Sigmoid colon (tissue), 4 donors: ENCODE measurements at regions not wholly inside any gene's neighbourhood (a gene's known extent, or its start where the extent isn't known, plus 50 kb on each side); places are given as distances from the start of the nearest gene placed in this dataset.
"Not testable (repeated sequence)": the region's sequence is repeated elsewhere in the genome, so short reads cannot be mapped to it uniquely, and the experiment has no call there.

Experiments used
- POLR2AphosphoS5 ChIP-seq, 4 donors: sonication (generic); formaldehyde crosslinking; IDR thresholded peaks; one replicate each; pipeline ENCODE4 v1.6.1; 2017; ENCODE audit warnings: antibody characterized with exemption in 4 of 4
- TF ChIP-seq, protein P1 (sequence below), 4 experiments: fragments of 450-650 bp in 3 of 4; fragments of 200-600 bp in 1 of 4; IDR thresholded peaks; one replicate each; pipeline ENCODE4 v1.5.1; 2016 to 2019; ENCODE audit warnings: antibody characterized with exemption in 4 of 4, mild to moderate bottlenecking in 3 of 4, moderate library complexity in 2 of 4

DNA sequence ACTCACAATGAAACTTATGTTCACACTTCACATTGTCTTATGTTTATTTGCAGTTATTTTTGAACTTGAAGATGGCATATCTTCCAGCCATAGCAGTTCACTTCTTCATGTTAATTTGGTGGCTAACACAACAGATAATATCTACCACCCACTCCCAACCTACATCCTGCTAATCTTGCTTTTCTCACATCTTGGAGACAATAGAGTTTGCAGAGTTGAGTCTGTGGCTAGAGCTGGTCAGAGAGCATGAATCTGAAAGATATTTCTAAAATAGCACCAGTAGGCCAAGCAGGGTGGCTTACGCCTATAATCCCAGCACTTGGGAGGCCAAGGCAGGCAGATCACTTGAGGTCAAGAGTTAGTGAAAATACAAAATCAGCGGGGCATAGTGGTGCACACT, 85.6 kb upstream of the CLPB start:
- TF ChIP-seq, protein P1, sequence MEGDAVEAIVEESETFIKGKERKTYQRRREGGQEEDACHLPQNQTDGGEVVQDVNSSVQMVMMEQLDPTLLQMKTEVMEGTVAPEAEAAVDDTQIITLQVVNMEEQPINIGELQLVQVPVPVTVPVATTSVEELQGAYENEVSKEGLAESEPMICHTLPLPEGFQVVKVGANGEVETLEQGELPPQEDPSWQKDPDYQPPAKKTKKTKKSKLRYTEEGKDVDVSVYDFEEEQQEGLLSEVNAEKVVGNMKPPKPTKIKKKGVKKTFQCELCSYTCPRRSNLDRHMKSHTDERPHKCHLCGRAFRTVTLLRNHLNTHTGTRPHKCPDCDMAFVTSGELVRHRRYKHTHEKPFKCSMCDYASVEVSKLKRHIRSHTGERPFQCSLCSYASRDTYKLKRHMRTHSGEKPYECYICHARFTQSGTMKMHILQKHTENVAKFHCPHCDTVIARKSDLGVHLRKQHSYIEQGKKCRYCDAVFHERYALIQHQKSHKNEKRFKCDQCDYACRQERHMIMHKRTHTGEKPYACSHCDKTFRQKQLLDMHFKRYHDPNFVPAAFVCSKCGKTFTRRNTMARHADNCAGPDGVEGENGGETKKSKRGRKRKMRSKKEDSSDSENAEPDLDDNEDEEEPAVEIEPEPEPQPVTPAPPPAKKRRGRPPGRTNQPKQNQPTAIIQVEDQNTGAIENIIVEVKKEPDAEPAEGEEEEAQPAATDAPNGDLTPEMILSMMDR (IDR thresholded peaks at IDR 0.05), result not testable (repeated sequence)
- TF ChIP-seq POLR2AphosphoS5 (IDR thresholded peaks at IDR 0.05), result not testable (repeated sequence)
